Renal cortical epithelial cell (primary cell): ENCODE measurements at regions not wholly inside any gene's neighbourhood (a gene's known extent, or its start where the extent isn't known, plus 50 kb on each side); places are given as distances from the start of the nearest gene placed in this dataset.

Experiments
- DNase-seq: peaks from one replicate; pipeline ENCODE4 v3.0.0-alpha.2; 2011; ENCODE audit warnings: low read depth

DNA sequence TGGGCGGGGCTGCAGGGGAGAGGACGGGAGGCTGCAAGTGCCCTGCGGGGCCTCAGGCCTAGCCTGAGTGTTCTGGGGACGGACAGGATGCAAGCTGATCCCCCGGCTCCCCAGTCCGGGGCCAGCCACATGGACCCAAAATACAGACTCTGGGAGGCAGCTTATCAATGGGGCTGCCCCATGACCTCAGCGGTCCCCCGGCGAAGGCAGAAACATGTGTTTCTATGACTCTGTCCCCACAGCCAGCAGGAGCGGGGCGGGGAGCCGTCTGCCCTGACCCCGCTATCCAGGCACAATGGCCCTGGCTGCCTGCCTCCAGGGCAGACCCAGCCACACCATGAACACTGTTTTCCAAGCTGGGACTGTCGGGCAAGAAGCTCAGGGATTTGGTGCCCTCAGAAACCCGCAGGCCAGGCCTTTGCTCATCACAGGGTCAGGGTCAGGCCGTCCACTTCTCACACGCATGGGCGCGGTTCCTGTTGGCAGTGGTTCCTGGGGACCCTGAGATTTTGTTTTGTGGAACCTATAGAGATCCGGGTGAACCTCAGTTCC is 75.0 kb downstream of the RFLNA start:
- no peak for DNase-seq

- peak; percentile 76 for DNase-seq
Observed at GRCh38 chr12:124369055-124369826, 74.3 kb downstream of the RFLNA start.

- no peak for DNase-seq
Observed at GRCh38 chr12:124368421-124369032, 73.6 kb downstream of the RFLNA start.

DNA sequence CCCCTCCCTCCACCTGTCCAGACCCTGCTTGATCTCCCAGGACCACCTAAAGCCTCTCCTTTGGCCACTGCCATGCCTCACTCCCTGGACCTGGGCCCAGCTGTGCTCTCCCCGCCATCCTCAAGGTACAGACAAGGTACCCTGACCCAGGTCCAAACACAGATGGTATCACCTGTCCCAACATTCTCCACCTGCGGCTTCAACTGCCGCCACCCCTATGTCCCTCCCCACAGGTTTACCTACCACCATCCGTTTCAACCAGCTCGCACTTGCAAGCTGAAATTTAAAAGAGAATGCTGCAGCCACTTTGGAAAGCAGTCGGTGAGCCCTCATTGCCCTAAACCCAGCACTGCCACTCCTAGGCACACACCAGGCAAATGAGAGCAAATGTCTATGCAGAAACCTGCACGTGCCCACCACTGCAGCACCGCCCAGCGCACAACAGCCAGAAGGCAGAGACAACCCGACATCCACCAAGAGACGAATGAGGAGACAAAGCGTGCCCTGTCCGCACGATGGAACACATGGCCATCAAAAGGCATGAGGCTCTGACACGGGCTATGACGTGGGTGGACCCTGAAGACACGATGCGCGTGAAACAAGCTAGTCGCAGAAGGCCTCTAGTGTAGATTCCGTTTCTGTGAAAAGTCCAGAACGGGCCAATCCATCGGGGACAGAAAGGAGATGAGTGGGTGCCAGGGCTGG is 71.0 kb downstream of the RFLNA start:
- no peak for DNase-seq
